MM.1S (cell line): ENCODE measurements at regions not wholly inside any gene's neighbourhood (a gene's known extent, or its start where the extent isn't known, plus 50 kb on each side); places are given as distances from the start of the nearest gene placed in this dataset.

ENCODE experiments used
- EZH2 ChIP-seq: fragments of 300-600 bp; sonication (generic); optimal IDR thresholded peaks from 2 replicates; pipeline ENCODE3; 2017; ENCODE audit warnings: low read depth, mild to moderate bottlenecking, antibody characterized with exemption, low read length, mixed read lengths
- TF ChIP-seq, protein P1 (sequence below): fragments of 300-600 bp; sonication (generic); IDR thresholded peaks from 2 replicates; pipeline ENCODE4 v1.5.1; 2016; ENCODE audit warnings: antibody characterized with exemption, low read length, mixed read lengths

DNA sequence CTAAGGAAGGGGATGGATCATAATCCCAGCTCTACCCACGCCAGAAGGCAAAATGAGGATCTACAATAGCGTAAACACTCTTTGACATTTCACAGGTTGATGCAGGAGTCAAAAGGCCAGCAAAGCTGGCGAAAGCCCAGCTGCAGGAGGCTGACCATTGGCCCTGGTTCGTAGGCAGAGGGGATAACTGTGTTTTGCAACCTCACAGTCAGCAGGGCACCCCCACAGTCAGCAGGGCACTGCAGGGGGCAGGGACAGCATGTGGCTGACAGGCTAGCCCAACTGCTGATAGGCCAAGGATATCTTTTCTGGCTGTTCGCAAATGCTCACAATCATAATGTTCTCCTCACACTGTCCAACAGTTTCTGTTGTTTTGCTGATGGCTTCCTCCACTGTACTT, 372.7 kb downstream of the BUD13 start:
- TF ChIP-seq, protein P1, sequence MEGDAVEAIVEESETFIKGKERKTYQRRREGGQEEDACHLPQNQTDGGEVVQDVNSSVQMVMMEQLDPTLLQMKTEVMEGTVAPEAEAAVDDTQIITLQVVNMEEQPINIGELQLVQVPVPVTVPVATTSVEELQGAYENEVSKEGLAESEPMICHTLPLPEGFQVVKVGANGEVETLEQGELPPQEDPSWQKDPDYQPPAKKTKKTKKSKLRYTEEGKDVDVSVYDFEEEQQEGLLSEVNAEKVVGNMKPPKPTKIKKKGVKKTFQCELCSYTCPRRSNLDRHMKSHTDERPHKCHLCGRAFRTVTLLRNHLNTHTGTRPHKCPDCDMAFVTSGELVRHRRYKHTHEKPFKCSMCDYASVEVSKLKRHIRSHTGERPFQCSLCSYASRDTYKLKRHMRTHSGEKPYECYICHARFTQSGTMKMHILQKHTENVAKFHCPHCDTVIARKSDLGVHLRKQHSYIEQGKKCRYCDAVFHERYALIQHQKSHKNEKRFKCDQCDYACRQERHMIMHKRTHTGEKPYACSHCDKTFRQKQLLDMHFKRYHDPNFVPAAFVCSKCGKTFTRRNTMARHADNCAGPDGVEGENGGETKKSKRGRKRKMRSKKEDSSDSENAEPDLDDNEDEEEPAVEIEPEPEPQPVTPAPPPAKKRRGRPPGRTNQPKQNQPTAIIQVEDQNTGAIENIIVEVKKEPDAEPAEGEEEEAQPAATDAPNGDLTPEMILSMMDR = no peak
- no peak for TF ChIP-seq EZH2
